ENCODE measurements at regions not wholly inside any gene's neighbourhood (a gene's known extent, or its start where the extent isn't known, plus 50 kb on each side); places are given as distances from the start of the nearest gene placed in this dataset.
"Not testable (repeated sequence)": the region's sequence is repeated elsewhere in the genome, so short reads cannot be mapped to it uniquely, and the experiment has no call there.

DNA sequence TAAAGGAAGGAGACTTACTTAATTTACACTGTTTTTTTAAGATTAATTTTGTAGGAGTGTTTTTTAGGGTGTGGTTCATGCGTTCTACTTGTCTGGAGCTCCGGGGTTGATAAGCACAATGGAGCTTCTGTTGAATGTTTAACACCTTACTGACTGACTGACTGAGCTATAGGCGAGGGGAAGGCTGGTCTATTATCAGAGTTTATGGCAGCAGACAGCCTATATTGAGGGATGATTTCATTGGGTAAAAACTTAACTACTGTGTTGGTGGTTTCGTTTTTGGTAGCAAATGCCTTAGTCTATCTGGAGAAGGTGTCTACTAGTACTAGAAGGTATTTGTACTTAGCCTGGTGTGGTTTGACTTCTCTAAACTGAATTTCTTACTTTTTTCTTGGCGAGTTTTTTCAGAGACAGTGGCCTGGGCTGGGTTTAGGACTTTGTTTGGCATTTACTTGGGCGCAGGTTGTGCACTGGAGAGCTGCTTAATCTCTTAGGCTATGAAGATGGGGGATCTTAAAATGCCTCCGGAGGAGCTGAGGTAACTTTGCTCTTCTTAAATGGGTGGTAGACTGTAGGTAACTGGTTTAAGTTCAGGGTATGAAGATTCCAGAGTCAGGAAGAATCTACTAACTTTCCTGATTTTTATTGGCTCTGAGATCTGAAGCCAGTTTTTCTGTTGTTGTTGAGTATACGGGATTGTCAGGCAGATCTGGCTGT is 130.2 kb downstream of the ART5 start:
- TF ChIP-seq, protein P1, sequence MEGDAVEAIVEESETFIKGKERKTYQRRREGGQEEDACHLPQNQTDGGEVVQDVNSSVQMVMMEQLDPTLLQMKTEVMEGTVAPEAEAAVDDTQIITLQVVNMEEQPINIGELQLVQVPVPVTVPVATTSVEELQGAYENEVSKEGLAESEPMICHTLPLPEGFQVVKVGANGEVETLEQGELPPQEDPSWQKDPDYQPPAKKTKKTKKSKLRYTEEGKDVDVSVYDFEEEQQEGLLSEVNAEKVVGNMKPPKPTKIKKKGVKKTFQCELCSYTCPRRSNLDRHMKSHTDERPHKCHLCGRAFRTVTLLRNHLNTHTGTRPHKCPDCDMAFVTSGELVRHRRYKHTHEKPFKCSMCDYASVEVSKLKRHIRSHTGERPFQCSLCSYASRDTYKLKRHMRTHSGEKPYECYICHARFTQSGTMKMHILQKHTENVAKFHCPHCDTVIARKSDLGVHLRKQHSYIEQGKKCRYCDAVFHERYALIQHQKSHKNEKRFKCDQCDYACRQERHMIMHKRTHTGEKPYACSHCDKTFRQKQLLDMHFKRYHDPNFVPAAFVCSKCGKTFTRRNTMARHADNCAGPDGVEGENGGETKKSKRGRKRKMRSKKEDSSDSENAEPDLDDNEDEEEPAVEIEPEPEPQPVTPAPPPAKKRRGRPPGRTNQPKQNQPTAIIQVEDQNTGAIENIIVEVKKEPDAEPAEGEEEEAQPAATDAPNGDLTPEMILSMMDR (IDR thresholded peaks at IDR 0.05): not testable (repeated sequence)
- not testable (repeated sequence) for TF ChIP-seq POLR2A (IDR thresholded peaks at IDR 0.05)
